Subcutaneous abdominal adipose tissue (tissue), 5 donors: ENCODE measurements at regions not wholly inside any gene's neighbourhood (a gene's known extent, or its start where the extent isn't known, plus 50 kb on each side); places are given as distances from the start of the nearest gene placed in this dataset.
"Not testable (repeated sequence)": the region's sequence is repeated elsewhere in the genome, so short reads cannot be mapped to it uniquely, and the experiment has no call there.

Experiments used
- H3K27ac ChIP-seq: one replicate; pipeline ENCODE4 v1.7.0; 2013; ENCODE audit warnings: low read depth, mild to moderate bottlenecking, inconsistent platforms, low read length, moderate library complexity
- H3K27me3 ChIP-seq, 5 donors: one replicate each; pipeline ENCODE4 v1.7.0; 2013; ENCODE audit warnings: low read length in 5 of 5, inconsistent platforms in 1 of 5; ENCODE audit not compliant: control insufficient read depth in 5 of 5, insufficient read depth in 4 of 5
- H3K36me3 ChIP-seq, 5 donors: one replicate each; pipeline ENCODE4 v1.7.0; 2013; ENCODE audit warnings: low read length in 5 of 5; ENCODE audit not compliant: control insufficient read depth in 5 of 5, insufficient read depth in 5 of 5
- H3K4me1 ChIP-seq, 5 donors: one replicate each; pipeline ENCODE4 v1.7.0; 2013; ENCODE audit warnings: low read length in 5 of 5, mild to moderate bottlenecking in 3 of 5, moderate library complexity in 1 of 5; ENCODE audit not compliant: control insufficient read depth in 5 of 5, insufficient read depth in 5 of 5
- H3K4me3 ChIP-seq, 5 donors: one replicate each; pipeline ENCODE4 v1.7.0; 2013; ENCODE audit warnings: low read length in 5 of 5, low read depth in 1 of 5
- H3K9ac ChIP-seq, 5 donors: one replicate each; pipeline ENCODE4 v1.7.0; 2013; ENCODE audit warnings: low read length in 5 of 5, mild to moderate bottlenecking in 4 of 5, moderate library complexity in 3 of 5
- H3K9me3 ChIP-seq, 5 donors: one replicate each; pipeline ENCODE4 v1.7.0; 2013; ENCODE audit warnings: low read length in 5 of 5; ENCODE audit not compliant: control insufficient read depth in 5 of 5
- donor health status: healthy.
- donor health status: healthy.
- donor health status: healthy.
- donor health status: healthy.
- donor health status: healthy.

DNA sequence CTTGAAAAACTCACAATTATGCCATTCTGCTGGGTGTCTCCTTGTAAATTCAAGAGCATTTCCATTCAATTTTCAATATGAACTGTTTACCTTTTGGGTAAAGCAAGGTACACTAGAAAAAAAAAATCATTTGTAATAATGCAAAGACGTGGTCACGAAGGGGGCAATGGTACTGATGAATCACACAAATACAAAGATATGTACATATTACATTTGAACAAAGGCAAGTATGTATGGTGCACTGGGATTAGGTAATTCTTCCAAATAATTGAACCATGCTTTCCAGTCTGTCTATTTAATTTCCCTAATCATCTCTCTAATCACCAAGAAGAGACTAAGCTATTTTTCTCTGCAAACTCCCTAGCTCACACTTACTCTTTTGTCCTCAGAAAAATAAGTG, 63.4 kb upstream of the RNF38 start:
- Histone ChIP-seq H3K27me3 (no peaks in the 10 kb centered on the region), H3K36me3 (peaks cover 0 to 4% (median 0%) of the 10 kb centered on the region in 5 donors), H3K27ac (no peak overlapping the region), H3K4me1 (peaks cover 2 to 18% (median 14%) of the 10 kb centered on the region in 5 donors), H3K9ac (no peak overlapping the region), H3K4me3 (no peak overlapping the region), H3K9me3 (no peaks in the 10 kb centered on the region)

DNA sequence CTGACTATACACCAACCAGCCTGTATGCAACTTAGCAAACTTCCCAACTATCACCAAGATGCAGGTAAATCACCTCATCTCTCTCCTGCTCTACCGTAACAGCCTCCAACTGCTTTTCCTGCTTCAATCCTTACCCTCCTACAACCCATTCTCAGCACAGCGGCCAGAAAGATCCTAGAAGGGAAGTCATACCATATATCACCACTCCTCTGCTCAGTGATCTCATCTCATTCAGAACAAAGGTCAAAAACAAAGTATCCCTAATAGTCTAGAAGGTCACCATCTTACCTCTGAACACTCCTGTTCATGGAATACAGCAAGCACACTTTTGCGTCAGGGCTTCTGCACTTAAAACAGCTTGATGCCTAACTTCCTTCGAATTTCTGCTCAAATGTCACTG, 62.2 kb upstream of the RNF38 start:
- no peak overlapping the region for H3K9ac ChIP-seq
- peaks cover 2 to 18% (median 14%) of the 10 kb centered on the region in 5 donors for H3K4me1 ChIP-seq
- H3K9me3 ChIP-seq = no peaks in the 10 kb centered on the region
- H3K4me3 ChIP-seq = no peak overlapping the region
- H3K36me3 ChIP-seq = peaks cover 0 to 4% (median 0%) of the 10 kb centered on the region in 5 donors
- H3K27me3 ChIP-seq = no peaks in the 10 kb centered on the region
- H3K27ac ChIP-seq = no peak overlapping the region

DNA sequence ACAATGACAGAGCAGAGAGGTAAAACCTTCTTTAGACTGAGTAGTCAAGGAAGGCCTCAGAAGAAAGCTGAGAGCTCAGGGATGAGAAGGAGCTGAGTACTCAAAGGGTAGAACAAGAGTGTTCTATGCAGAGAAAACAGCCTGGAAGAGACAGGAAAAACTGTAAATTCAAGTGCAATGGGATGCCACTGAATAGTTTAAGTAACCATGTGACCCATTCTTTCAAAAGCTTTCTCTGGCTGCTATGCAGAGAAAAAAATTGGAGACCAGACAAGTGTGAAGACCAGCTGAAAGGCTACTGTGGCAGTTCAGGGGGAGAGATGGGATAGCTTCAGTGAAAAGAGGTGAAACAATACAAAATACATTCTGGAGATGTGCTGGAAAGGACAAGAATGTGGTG, 61.3 kb upstream of the RNF38 start:
- Histone ChIP-seq H3K27ac (no peak overlapping the region), H3K4me1 (peaks cover 2 to 18% (median 14%) of the 10 kb centered on the region in 5 donors), H3K9me3 (no peaks in the 10 kb centered on the region), H3K27me3 (no peaks in the 10 kb centered on the region), H3K4me3 (no peak overlapping the region), H3K36me3 (peaks cover 0 to 4% (median 0%) of the 10 kb centered on the region in 5 donors), H3K9ac (no peak overlapping the region)

DNA sequence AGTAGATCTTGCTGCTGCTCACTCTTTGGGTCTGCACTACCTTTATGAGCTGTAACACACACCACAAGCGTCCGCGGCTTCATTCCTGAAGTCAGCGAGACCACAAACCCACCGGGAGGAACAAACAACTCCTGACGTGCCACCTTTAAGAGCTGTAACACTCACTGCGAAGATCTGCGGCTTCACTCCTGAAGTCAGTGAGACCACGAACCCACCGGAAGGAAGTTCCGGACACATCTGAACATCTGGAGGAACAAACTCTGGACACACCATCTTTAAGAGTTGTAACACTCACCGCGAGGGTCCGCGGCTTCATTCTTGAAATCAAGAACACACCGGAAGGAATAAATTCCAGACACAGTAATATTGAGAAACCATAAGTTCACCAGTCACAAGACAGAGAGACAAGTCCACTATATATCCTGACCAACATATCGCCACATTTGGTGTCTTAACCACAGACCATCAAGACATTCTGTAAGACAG, 58.4 kb upstream of the RNF38 start:
- H3K4me3 ChIP-seq, H3K9me3 ChIP-seq, H3K36me3 ChIP-seq, H3K27ac ChIP-seq, H3K9ac ChIP-seq, H3K27me3 ChIP-seq: not testable (repeated sequence)
- peaks cover 2 to 18% (median 14%) of the 10 kb centered on the region in 5 donors for H3K4me1 ChIP-seq

DNA sequence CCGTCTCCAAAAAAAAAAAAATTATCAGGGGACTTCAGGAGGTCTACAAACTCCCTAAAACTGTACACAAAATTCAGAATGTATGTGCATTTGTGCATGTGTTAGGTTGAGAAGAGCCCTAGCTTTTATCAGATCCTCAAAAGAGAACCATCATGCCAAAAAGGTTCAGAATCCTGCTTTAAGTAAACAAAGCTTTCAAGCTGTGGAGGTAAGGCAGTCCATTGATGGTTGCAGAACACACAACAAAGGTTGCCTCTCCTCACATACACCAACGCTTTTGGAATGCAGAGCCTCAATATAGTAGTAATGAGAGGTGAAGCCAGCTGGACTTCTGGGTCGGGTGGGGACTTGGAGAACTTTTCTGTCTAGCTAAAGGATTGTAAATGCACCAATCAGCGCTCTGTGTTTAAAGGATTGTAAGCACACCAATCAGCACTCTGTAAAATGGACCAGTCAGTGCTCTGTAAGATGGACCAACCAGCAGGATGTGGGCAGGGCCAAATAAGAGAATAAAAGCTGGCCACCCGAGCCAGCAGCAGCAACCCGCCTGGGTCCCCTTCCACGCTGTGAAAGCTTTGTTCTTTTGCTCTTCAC, 57.9 kb upstream of the RNF38 start:
- Histone ChIP-seq H3K27me3 (no peaks in the 10 kb centered on the region), H3K36me3 (peaks cover 0 to 2% (median 0%) of the 10 kb centered on the region in 5 donors), H3K4me1 (peaks cover 2 to 18% (median 14%) of the 10 kb centered on the region in 5 donors), H3K27ac (no peak overlapping the region), H3K9me3 (no peaks in the 10 kb centered on the region), H3K9ac (no peak overlapping the region), H3K4me3 (no peak overlapping the region)

DNA sequence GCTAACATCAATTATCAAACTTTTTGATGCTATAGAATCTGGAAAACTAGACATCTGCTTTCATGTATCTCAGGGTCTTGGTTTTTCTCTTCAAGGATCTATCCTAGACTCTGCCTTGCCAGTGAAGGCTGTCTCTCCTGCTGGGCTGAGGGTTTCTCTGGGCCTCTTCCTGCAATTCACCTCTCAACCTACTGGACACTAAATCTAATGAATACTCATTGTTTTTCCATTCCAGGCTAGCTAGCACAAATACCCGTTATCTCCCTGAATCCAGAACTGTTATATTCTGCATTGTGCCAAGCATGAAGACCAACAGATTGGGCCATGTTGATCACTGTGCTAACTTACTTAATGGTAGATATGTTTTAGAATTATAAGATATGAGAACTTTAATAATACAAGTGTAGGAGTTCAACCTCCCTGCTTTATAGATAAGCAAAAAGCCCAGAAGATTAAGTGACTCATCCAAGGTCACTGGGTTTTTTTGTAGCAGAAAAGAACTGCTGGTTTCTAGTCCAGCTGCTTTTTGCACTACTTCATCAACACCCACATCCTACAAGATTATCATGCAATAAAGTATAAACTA, 56.5 kb upstream of the RNF38 start:
- peaks cover 2 to 9% (median 6%) of the 10 kb centered on the region in 5 donors for H3K4me1 ChIP-seq
- no peak overlapping the region for H3K27ac ChIP-seq
- no peaks in the 10 kb centered on the region for H3K9me3 ChIP-seq
- H3K4me3 ChIP-seq = no peak overlapping the region
- H3K36me3 ChIP-seq = no peaks in the 10 kb centered on the region
- peak overlapping the region in 1 of 5 donors; percentile 30 for H3K9ac ChIP-seq
- H3K27me3 ChIP-seq = no peaks in the 10 kb centered on the region

DNA sequence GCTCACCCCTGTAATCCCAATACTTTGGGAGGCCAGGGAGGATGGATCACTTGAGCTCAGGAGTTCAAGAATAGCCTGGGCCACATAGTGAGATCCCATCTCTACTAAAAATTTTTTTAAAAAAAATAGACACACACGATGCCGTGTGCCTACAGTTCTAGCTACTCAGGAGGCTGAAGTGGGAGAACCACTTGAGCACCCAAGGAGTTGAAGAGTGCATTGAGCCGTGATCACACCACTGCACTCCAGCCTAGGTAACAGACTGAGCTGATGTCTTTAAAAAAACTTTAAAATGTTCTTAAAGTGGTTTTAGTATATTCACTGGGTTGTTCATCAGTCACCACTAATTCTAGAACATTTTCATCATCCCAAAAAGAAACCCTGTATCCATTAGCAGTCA, 51.9 kb upstream of the RNF38 start:
- Histone ChIP-seq H3K9me3 (no peaks in the 10 kb centered on the region), H3K4me3 (no peak overlapping the region), H3K4me1 (peaks cover 0 to 5% (median 0%) of the 10 kb centered on the region in 5 donors), H3K9ac (no peak overlapping the region), H3K27ac (no peak overlapping the region), H3K36me3 (no peaks in the 10 kb centered on the region), H3K27me3 (no peaks in the 10 kb centered on the region)

DNA sequence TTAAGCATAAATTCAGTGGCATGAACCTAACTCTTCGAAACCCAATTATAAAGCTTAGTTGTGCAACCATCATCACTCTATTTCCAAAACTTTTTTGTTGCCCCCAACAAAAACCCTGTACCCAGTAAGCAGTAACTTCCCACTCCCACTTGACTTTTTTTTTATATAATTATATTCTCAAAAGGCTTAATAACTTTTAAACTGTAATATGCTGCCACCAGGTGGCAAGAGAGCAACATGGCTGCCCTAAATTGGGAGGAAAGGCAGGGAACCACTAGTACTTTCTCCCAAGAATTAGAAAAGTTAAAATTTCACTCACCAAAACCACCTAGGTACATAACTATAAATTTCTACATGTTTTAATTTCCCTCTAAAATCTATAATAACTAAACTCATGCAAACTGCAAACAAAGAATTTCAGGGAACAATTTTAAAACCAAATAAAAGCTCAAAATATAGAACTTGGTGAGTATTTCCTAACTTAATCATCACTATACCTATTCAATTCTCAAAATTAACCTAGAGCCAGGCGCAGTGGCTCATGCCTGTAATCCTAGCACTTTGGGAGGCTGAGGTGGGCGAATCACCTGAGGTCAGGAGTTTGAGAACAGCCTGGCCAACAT, 50.2 kb upstream of the RNF38 start:
- no peak overlapping the region for H3K27ac ChIP-seq
- no peak overlapping the region for H3K9ac ChIP-seq
- H3K27me3 ChIP-seq = no peaks in the 10 kb centered on the region
- no peaks in the 10 kb centered on the region for H3K36me3 ChIP-seq
- no peak overlapping the region for H3K4me3 ChIP-seq
- H3K4me1 ChIP-seq = peaks cover 0 to 5% (median 0%) of the 10 kb centered on the region in 5 donors
- no peaks in the 10 kb centered on the region for H3K9me3 ChIP-seq
